ENCODE measurements at regions not wholly inside any gene's neighbourhood (a gene's known extent, or its start where the extent isn't known, plus 50 kb on each side); places are given as distances from the start of the nearest gene placed in this dataset.

GRCh38 chr6:11890849-11891248, 112.2 kb upstream of the ADTRP start:
- TF ChIP-seq TAF1 (IDR thresholded peaks at IDR 0.05; ENCODE audit: borderline replicate concordance, insufficient read depth, low read length) (no peak), SIN3A (IDR thresholded peaks at IDR 0.05; ENCODE audit: borderline replicate concordance, insufficient read depth, low read length) (no peak), POLR2AphosphoS5 (IDR thresholded peaks at IDR 0.05; ENCODE audit: low read depth, low read length) (no peak), REST (IDR thresholded peaks at IDR 0.05; ENCODE audit: insufficient read depth in 1 of 2, low read depth in 2 of 2, low read length in 2 of 2) (no peak), FOXP2 (optimal IDR thresholded peaks at IDR 0.05; ENCODE audit: borderline replicate concordance, extremely low read depth, extremely low read length, insufficient read depth) (no peak)

GRCh38 chr6:11890209-11890608, 111.6 kb upstream of the ADTRP start:
- TF ChIP-seq TAF1 (IDR thresholded peaks at IDR 0.05; ENCODE audit: borderline replicate concordance, insufficient read depth, low read length): no peak
- no peak for TF ChIP-seq FOXP2 (optimal IDR thresholded peaks at IDR 0.05; ENCODE audit: borderline replicate concordance, extremely low read depth, extremely low read length, insufficient read depth)
- TF ChIP-seq POLR2AphosphoS5 (IDR thresholded peaks at IDR 0.05; ENCODE audit: low read depth, low read length): no peak
- TF ChIP-seq REST (IDR thresholded peaks at IDR 0.05; ENCODE audit: insufficient read depth in 1 of 2, low read depth in 2 of 2, low read length in 2 of 2): no peak
- TF ChIP-seq SIN3A (IDR thresholded peaks at IDR 0.05; ENCODE audit: borderline replicate concordance, insufficient read depth, low read length): no peak

GRCh38 chr6:11889572-11889971, 111.0 kb upstream of the ADTRP start:
- TF ChIP-seq SIN3A (IDR thresholded peaks at IDR 0.05; ENCODE audit: borderline replicate concordance, insufficient read depth, low read length) (no peak), REST (IDR thresholded peaks at IDR 0.05; ENCODE audit: insufficient read depth in 1 of 2, low read depth in 2 of 2, low read length in 2 of 2) (no peak), POLR2AphosphoS5 (IDR thresholded peaks at IDR 0.05; ENCODE audit: low read depth, low read length) (no peak), FOXP2 (optimal IDR thresholded peaks at IDR 0.05; ENCODE audit: borderline replicate concordance, extremely low read depth, extremely low read length, insufficient read depth) (no peak), TAF1 (IDR thresholded peaks at IDR 0.05; ENCODE audit: borderline replicate concordance, insufficient read depth, low read length) (no peak)

- TF ChIP-seq FOXP2 (optimal IDR thresholded peaks at IDR 0.05; ENCODE audit: borderline replicate concordance, extremely low read depth, extremely low read length, insufficient read depth): no peak
- no peak for TF ChIP-seq POLR2AphosphoS5 (IDR thresholded peaks at IDR 0.05; ENCODE audit: low read depth, low read length)
- no peak for TF ChIP-seq TAF1 (IDR thresholded peaks at IDR 0.05; ENCODE audit: borderline replicate concordance, insufficient read depth, low read length)
- TF ChIP-seq SIN3A (IDR thresholded peaks at IDR 0.05; ENCODE audit: borderline replicate concordance, insufficient read depth, low read length): no peak
- TF ChIP-seq REST (IDR thresholded peaks at IDR 0.05; ENCODE audit: insufficient read depth in 1 of 2, low read depth in 2 of 2, low read length in 2 of 2): no peak
Observed at GRCh38 chr6:11888727-11889126, 110.1 kb upstream of the ADTRP start.

GRCh38 chr6:11885159-11885558, 106.6 kb upstream of the ADTRP start:
- no peak for TF ChIP-seq REST (IDR thresholded peaks at IDR 0.05; ENCODE audit: insufficient read depth in 1 of 2, low read depth in 2 of 2, low read length in 2 of 2)
- no peak for TF ChIP-seq TAF1 (IDR thresholded peaks at IDR 0.05; ENCODE audit: borderline replicate concordance, insufficient read depth, low read length)
- TF ChIP-seq FOXP2 (optimal IDR thresholded peaks at IDR 0.05; ENCODE audit: borderline replicate concordance, extremely low read depth, extremely low read length, insufficient read depth): no peak
- no peak for TF ChIP-seq POLR2AphosphoS5 (IDR thresholded peaks at IDR 0.05; ENCODE audit: low read depth, low read length)
- no peak for TF ChIP-seq SIN3A (IDR thresholded peaks at IDR 0.05; ENCODE audit: borderline replicate concordance, insufficient read depth, low read length)
